ENCODE measurements at regions not wholly inside any gene's neighbourhood (a gene's known extent, or its start where the extent isn't known, plus 50 kb on each side); places are given as distances from the start of the nearest gene placed in this dataset.

DNA sequence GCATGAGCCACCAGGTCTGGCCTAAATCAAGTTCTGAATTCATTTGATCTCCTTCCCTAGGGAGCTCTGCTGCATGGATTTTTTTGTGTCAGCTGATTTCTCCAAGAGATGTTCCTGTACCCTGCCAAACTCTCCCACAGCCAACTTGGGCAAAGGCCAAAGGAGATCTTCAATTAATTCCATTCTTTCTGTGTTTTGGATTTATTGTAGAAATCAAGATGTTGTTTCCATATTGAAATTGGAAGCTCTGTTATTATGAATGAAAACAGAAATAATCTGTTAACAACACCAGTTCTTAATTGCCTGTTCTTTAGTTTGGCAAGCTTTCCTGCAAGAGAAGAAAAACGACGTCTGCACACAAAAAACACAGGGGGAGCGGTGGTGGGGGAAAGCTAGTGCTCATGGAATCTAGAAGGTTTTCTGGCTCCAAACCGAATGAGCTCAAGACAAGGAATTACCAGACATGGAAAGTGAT, 86.5 kb upstream of the ABCC4 start:
- Histone ChIP-seq H3K27ac (no peak overlapping the region), H3K9me3 (ENCODE audit: low read depth) (no peaks in the 10 kb centered on the region), H3K4me3 (no peak overlapping the region), H3K4me1 (ENCODE audit: low read depth) (no peaks in the 10 kb centered on the region), H3K27me3 (no peaks in the 10 kb centered on the region), H3K36me3 (no peaks in the 10 kb centered on the region)
- peak in 1 of 2 donors; percentile 72 for DNase-seq (ENCODE audit: low read depth in 1 of 2, low spot score in 1 of 2)
- TF ChIP-seq, protein P1, sequence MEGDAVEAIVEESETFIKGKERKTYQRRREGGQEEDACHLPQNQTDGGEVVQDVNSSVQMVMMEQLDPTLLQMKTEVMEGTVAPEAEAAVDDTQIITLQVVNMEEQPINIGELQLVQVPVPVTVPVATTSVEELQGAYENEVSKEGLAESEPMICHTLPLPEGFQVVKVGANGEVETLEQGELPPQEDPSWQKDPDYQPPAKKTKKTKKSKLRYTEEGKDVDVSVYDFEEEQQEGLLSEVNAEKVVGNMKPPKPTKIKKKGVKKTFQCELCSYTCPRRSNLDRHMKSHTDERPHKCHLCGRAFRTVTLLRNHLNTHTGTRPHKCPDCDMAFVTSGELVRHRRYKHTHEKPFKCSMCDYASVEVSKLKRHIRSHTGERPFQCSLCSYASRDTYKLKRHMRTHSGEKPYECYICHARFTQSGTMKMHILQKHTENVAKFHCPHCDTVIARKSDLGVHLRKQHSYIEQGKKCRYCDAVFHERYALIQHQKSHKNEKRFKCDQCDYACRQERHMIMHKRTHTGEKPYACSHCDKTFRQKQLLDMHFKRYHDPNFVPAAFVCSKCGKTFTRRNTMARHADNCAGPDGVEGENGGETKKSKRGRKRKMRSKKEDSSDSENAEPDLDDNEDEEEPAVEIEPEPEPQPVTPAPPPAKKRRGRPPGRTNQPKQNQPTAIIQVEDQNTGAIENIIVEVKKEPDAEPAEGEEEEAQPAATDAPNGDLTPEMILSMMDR (IDR thresholded peaks at IDR 0.05; ENCODE audit: low read depth, low read length) = no peak

DNA sequence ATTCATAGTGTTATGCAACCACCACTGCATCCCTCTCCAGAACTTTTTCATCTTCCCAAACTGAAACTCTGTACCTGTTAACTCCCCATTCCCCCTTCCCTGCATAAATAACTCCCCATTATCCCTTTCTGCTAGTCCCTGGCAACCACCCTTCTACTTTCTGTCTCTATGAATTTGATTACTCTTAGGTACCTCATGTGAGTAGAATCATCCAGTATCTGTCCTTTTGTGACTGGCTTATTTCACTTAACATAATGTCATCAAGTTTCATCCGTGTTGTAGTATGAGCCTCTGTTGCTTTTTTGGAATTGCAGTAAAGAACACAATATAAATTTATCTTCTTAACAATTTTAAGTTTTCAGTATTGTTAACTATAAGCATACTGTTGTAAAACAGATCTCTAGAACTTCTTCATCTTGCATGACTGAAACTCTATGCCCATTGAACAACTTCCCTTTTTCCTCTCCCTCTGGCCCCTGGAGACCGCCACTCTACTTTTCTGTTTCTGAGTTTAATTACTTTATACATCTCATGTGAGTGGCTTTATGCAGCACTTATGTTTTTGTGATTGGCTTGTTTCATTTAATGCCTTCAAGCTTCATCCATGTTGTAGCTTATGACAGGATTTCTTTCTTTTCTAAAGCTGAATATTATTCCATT, 87.3 kb upstream of the ABCC4 start:
- DNase-seq (ENCODE audit: low read depth in 1 of 2, low spot score in 1 of 2) = no peak
- Histone ChIP-seq H3K27me3 (no peaks in the 10 kb centered on the region), H3K4me1 (ENCODE audit: low read depth) (no peaks in the 10 kb centered on the region), H3K4me3 (no peak overlapping the region), H3K27ac (no peak overlapping the region), H3K36me3 (no peaks in the 10 kb centered on the region), H3K9me3 (ENCODE audit: low read depth) (no peaks in the 10 kb centered on the region)
- TF ChIP-seq, protein P1 (IDR thresholded peaks at IDR 0.05; ENCODE audit: low read depth, low read length) = no peak

DNA sequence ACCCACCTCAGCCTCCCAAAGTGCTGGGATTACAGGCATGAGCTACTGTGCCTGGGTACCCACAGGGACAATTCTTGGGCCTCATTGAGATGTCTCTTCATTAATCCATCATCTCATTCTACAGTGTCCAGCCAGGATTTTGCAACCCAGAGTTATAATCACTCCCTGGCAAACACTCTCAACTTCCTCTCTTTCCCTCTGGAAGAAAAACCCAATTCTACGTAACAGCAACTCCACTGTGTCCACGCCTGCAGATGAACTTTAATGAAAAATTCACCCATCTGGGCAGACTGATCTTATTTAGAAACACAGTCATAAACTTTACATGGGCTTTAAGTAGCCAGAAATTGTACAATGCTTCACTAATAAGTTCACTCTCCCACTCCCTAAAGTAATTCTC, 90.1 kb upstream of the ABCC4 start:
- TF ChIP-seq, protein P1 (IDR thresholded peaks at IDR 0.05; ENCODE audit: low read depth, low read length) = no peak
- Histone ChIP-seq H3K4me3 (no peak overlapping the region), H3K36me3 (no peaks in the 10 kb centered on the region), H3K27ac (no peak overlapping the region), H3K9me3 (ENCODE audit: low read depth) (no peaks in the 10 kb centered on the region), H3K27me3 (no peaks in the 10 kb centered on the region), H3K4me1 (ENCODE audit: low read depth) (no peaks in the 10 kb centered on the region)
- DNase-seq (ENCODE audit: low read depth in 1 of 2, low spot score in 1 of 2) = no peak

DNA sequence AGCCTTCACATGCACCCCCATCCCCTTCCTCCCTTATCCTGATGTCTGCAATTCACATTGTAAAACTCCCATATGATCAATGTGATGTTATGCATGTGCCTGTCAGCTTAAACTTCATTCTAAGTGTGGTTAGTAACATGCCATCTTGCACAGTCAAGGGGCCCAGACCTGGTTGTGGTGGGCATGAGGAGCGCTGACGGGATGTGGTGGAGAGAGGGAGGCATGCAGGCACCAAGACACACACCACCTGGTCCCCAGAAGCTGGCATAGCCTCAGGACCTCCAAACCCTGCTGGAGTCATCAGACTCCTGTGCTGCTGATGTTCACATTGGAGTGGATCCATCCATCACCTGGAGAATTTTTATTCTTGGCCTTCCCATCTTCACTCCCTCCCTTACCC, 90.5 kb upstream of the ABCC4 start:
- Histone ChIP-seq H3K4me3 (no peak overlapping the region), H3K36me3 (no peaks in the 10 kb centered on the region), H3K9me3 (ENCODE audit: low read depth) (no peaks in the 10 kb centered on the region), H3K4me1 (ENCODE audit: low read depth) (no peaks in the 10 kb centered on the region), H3K27me3 (no peaks in the 10 kb centered on the region), H3K27ac (no peak overlapping the region)
- TF ChIP-seq, protein P1 (IDR thresholded peaks at IDR 0.05; ENCODE audit: low read depth, low read length) = no peak
- no peak for DNase-seq (ENCODE audit: low read depth in 1 of 2, low spot score in 1 of 2)

DNA sequence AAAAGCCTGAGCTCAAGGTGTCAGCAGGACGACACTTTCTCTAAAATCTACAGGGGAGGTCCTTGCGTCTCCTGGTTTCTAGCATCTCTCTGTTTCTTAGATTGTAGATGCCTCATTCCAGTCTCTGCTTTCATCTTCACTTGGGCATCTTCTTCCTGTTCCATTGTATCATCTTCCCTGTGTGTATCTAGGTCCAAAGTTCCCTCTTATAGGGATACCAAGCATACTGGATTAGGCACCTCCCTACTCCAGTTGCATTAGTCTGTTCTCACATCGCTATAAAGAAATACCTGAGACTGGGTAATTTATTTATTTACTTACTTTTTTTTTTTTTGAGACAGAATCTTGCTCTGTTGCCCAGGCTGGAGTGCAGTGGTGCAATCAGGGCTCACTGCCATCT, 91.3 kb upstream of the ABCC4 start:
- no peak overlapping the region for H3K27ac ChIP-seq
- TF ChIP-seq, protein P1 (IDR thresholded peaks at IDR 0.05; ENCODE audit: low read depth, low read length) = no peak

More for the DNA sequence above, 91.3 kb upstream of the ABCC4 start:
- Histone ChIP-seq H3K27me3 (no peaks in the 10 kb centered on the region), H3K36me3 (no peaks in the 10 kb centered on the region), H3K4me1 (ENCODE audit: low read depth) (no peaks in the 10 kb centered on the region), H3K9me3 (ENCODE audit: low read depth) (no peaks in the 10 kb centered on the region), H3K4me3 (no peak overlapping the region)
- DNase-seq (ENCODE audit: low read depth in 1 of 2, low spot score in 1 of 2) = no peak

Measured in cardiac muscle cell (in vitro differentiated cells and primary cell).